ENCODE measurements at regions not wholly inside any gene's neighbourhood (a gene's known extent, or its start where the extent isn't known, plus 50 kb on each side); places are given as distances from the start of the nearest gene placed in this dataset.

GRCh38 chr13:70311191-70311590, 202.9 kb upstream of the KLHL1 start:
- TF ChIP-seq EZH2 (IDR thresholded peaks at IDR 0.05; ENCODE audit: low read length, unreplicated experiment) (no peak), CTCF (conservative IDR thresholded peaks at IDR 0.05; ENCODE audit: low read depth, low read length) (no peak), EZH2phosphoT487 (IDR thresholded peaks at IDR 0.05; ENCODE audit: borderline replicate concordance, low read length) (no peak)
